NCI-H345 (cell line): ENCODE measurements at regions not wholly inside any gene's neighbourhood (a gene's known extent, or its start where the extent isn't known, plus 50 kb on each side); places are given as distances from the start of the nearest gene placed in this dataset.
"Not testable (repeated sequence)": the region's sequence is repeated elsewhere in the genome, so short reads cannot be mapped to it uniquely, and the experiment has no call there.

Experiments used
- DNase-seq: peaks from one replicate; lab custom pipeline; 2025; lab: John Stamatoyannopoulos, UW

DNA sequence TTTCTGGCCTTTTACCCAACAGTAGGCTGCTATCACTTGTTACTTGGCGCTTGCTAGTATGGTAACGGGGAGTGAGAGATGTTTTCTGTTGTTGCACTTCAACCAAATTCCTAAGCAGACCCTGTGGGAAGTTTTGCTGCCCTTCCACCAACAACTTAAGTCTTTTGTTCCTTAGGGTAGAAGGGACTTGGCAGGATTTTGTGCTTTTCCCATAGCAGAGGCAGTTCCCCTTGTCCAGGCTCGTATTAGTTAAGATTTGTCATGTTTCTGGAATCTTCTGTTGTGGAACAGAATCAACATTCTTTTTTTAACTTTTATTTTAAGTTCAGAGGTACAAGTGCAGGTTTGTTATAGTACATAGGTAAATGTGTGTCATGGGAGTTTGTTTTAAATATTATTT is 73.2 kb upstream of the SGIP1 start:
- DNase-seq: no peak

DNA sequence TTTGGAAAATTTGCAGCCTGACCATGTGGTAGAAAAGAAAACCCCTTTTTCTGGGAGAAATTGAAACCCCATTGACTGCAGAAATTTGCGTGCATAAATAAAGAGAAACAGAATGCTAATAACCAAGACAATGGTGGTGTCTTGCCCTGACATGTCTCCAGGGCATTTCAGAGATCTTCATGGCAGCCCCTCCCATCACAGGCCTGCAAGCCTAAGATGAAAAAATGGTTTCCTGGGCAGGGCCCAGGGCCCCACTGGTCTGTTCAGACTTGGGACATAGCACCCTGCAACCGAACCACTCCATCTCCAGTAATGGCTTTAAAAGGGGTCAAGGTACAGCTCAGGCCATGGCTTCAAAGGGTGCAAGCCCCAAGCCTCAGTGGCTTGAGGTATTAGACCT is 71.6 kb upstream of the SGIP1 start:
- no peak for DNase-seq

DNA sequence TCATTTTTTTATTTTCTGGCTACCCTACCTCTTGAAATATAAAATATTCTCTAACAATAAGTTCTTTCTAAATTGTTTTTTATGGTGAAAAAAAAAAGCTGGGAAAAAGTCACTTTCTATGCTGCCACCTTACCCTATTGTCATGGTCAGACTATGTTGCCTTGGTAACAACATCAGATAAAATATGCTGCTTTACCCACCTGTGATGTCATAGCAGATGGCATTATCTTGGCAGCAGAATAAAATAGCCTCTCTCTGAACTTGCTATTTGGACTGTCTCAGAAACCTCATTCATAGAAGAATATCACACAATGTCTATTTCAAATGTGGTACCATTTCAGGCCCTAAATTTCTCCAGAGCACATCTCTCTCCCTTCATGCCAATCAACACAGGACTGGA is 69.6 kb upstream of the SGIP1 start:
- DNase-seq: no peak

DNA sequence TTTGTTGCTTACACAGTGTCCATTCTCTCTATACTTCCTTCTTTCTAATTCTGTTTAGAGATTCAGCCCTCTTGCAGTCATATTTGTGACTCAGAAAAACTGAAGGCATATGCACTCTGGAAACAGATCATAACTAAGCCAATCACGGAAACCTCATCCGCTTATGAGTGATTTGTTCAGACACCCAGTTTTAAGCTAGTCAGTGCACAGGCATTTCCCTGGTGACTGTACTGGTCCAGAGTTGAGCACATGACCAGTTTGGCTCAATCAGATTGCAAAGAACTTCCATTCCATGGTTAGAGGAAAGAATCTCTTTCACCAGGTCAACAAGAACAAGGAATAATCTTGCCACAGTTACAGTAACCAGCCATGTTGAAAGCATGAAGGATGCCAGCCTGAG is 69.2 kb upstream of the SGIP1 start:
- DNase-seq: no peak

DNA sequence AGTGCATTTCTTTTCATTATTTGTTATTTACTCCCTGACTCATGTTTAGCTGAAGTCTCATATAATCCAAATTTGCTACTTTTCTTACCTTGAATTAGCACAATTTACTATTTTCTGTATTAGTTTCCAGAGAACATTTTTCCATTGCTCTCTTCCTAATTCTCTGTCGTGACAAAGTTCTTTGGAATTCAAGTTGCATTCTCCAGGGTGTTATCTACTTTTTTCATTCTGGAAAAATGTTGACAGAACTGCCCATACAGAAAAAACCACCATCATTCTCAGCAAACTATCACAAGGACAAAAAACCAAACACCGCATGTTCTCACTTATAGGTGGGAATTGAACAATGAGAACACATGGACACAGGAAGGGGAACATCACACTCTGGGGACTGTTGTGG is 67.3 kb upstream of the SGIP1 start:
- not testable (repeated sequence) for DNase-seq

DNA sequence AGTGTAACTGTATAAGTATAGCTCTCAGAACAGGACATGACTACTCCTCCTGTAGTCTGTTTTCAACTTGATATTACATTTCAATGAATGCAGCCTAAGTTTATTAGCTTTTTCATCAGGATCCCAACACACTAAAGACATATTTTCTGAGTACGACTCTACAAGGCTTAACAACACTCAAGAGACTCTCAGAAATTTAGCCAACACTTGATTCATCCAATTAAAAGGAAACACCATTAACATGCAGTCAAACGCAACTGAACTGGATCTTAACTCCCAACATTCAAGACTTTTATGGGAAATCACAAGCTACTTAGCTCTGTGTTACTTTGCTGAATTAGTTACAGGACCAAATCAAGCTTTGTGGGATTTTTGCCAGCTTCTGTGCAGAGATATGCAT is 65.2 kb upstream of the SGIP1 start:
- no peak for DNase-seq

DNA sequence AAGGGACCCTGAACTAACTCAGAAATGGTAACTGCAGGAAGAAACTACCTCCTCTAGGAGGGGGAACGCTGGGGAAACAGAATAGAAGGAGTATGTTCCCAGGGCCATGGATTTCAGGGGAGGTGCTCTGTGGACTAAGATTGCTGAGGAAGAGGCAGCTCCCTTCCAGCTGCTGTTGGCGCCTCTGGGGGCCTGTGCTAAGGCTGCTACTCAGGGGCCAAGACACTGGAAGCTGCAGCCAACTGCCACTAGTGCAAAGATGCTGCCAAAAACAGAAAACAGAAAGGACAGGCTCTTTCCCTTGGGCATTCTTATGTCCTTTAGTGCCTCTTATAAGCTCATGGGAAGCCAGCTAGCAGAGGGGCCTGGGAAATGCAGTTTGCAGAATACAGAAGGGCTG is 58.0 kb upstream of the SGIP1 start:
- no peak for DNase-seq

DNA sequence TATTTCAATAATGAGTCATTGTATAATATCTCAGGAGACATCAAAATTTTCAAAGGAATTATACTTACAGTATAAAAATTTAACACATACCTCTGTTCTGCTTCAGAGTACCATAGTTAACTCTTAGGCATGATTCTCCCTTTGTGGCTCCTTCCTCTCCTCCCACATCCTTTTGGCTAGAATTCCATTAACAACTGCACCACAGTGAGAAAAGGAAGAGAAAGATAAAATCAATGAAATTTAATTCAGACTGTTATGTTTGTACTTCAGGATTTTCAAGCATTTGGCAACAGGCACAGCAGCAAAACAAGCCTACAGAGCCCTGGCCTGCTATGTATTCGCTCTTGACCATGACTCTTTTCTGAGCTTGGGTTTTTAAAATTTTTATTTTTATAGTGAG is 57.2 kb upstream of the SGIP1 start:
- no peak for DNase-seq

DNA sequence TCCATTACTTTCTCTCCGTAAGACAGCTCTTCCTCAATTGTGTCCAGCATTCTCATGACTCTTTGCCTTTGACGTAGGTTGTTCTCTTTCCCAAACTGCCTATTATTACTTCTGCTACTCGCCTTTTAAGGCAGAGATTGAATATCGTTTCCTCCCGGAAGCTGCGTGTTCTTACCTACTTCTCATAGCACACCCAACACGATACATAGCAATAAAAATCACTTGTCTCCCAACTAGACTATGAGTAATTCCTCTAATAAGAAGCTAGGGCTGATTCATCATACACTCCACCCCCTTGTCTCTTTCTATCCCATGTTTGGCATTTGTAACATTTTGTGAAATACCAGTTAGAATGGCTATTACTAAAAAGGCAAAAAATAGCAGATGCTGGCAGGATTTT is 55.8 kb upstream of the SGIP1 start:
- no peak for DNase-seq

DNA sequence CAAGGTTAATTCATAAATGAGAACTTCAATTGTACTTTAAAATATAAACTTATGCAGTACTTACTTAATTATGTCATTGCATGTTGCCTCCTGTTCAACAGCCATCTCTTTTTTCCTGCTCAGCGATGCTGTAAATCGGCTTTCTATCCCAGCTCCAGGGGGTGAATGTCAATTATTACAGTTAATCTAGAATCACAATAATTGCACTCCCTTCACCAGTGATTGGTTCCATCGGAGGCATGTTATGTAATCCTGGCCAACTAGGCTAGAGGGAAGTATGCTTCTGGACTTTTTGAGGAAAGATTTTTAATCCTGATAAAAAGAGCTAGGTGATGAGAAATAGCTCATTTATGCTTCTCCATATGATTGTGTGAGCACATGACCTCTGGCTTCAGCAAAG is 53.8 kb upstream of the SGIP1 start:
- DNase-seq: no peak

DNA sequence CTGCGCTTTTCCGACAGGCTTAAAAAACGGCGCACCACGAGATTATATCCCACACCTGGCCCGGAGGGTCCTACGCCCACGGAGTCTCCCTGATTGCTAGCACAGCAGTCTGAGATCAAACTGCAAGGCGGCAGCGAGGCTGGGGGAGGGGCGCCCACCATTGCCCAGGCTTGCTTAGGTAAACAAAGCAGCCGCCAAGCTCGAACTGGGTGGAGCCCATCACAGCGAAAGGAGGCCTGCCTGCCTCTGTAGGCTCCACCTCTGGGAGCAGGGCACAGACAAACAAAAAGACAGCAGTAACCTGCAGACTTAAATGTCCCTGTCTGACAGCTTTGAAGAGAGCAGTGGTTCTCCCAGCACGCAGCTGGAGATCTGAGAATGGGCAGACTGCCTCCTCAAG is 52.7 kb upstream of the SGIP1 start:
- DNase-seq: peak; percentile 58
